ENCODE measurements at regions not wholly inside any gene's neighbourhood (a gene's known extent, or its start where the extent isn't known, plus 50 kb on each side); places are given as distances from the start of the nearest gene placed in this dataset.

DNA sequence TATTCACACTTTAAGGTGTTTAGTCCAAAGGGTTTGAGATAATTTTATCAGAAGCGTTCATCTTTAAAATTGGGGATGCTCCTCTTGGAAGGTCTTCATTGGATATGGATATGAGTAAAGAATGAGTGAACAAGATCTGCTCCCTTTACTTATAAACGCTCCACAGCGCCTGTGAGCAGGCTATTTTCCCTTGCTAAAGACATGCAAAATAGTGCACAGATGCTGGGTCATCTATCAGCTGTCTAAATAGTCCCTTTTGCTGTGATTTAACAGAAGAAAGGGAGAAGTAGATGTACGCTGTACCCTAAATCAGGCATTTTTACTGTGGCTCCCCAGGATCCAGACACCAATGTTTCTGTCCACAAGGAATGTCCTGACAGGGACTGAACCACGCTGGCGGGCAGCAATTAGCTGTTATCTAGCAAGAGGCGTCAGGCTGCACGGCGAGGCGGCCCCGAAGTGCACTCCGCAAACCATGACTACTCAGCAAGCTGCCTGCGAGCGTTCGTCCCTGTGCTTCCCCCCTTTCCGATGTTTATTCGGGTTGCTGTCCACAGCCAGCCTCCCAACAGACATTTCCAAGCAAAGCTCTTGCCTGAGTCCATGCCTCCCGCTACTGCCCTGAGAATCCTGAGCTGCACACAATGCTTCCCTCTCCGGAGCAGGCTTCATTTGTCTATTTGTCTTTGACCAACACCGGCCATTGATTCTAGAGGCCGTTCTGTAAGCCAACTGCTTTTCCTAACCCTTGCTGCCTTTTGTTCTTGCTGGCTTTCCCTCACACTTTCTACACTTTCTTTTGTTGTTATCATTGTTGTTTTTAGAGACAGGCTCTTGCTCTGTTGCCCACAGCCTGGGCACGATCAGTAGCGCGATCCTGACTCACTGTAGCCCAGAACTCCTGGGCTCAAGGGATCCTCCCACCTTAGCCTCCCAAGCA is 55.7 kb upstream of the CNEP1R1 start:
- intact Hi-C loops (cut with DNase I), result no loop called here
- no peak for ATAC-seq

DNA sequence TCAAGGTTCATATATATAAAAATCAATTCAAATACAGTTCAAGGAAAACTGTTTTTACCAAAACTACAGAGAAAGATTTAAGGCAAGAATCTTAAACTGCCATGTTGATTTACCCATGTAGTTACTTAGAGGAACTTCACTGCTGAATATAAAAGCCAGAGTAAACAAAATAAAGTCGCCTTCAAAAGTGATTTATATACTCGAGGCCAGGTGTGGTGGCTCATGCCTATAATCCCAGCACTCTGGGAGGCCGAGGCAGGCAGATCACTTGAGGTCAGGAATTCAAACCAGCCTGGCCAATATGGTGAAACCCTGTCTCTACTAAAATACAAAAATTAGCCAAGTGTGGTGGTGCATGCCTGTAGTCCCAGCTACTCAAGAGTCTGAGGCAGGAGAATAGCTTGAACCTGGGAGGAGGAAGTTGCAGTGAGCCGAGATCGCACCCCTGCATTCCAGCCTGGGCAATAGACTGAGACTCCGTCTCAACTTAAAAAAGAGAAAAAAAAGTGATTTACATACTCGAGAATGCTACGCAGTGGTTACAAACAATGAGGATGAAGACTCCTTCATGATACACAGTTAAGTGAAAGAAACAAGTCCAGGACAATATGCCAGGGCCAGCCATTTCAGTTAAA is 54.1 kb upstream of the CNEP1R1 start:
- intact Hi-C loops (cut with DNase I), result no loop called here
- DNase-seq (ENCODE audit: low spot score) (no peak), ATAC-seq (no peak)

More for the DNA sequence above, 55.7 kb upstream of the CNEP1R1 start:
- DNase-seq (ENCODE audit: low spot score), result no peak

DNA sequence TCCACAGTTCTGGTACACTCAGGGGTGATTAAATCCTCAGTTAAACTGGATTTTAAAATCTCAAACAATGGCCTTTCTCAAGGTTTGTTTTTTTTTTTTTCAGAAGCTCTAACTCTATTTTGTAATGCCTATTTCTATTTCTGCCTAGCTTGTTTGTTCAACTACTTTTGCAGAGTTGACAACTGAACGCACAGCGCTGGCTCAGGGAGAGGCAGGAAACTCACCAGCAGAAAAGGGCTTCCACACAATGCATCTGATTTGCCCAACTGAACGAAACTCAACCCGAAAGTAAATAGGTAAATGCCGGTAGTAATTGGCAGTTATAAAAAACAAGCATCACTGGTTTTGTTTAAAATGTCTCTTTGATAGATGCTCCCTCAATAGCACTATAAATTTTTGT is 52.7 kb upstream of the CNEP1R1 start:
- intact Hi-C loops (cut with DNase I), result no loop called here
- no peak for DNase-seq (ENCODE audit: low spot score)
- ATAC-seq, result no peak

DNA sequence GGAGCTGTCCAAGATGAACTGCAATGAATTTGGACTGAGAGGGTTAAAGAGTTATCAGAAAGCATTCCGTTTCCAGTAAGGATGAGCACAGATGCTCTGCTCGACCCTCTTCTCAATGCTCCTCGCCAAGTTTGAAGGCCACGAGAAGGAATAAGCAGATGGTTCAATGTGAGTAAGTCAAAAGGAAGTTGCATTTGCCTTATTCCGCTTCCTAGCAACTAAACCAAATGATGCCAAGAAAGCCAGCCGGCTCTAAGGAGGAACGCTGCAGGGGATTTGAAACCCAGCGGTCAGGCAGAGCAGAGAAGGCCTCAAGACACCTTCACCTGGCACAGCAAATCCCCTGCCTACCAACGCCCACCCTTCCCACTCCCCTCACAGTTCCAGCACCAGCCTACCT is 52.1 kb upstream of the CNEP1R1 start:
- ATAC-seq (no peak), DNase-seq (ENCODE audit: low spot score) (no peak)
- intact Hi-C loops (cut with DNase I), result no loop called here
